ENCODE measurements at regions not wholly inside any gene's neighbourhood (a gene's known extent, or its start where the extent isn't known, plus 50 kb on each side); places are given as distances from the start of the nearest gene placed in this dataset.

DNA sequence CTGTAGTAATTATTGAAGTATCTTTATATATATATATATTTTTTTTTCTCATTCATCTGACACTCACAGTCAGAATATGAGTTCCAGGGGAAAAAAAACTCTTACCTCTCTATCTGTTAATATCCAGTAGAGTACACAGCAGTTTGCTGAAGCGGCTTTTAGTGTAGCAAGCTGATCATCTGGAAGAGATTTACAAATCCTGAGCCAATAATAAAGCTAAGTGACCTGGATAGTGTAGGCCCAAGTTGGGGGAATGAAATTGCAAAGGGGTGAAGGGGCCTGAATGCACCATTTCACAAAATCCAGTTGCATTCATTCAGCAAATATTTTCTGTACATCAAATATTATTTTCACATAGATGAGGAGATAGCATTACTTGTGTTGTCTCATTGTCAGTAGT, 234.6 kb upstream of the FLRT2 start:
- intact Hi-C loops (cut with DNase I): no loop called here
- DNase-seq: no peak
- TF ChIP-seq, protein P1, sequence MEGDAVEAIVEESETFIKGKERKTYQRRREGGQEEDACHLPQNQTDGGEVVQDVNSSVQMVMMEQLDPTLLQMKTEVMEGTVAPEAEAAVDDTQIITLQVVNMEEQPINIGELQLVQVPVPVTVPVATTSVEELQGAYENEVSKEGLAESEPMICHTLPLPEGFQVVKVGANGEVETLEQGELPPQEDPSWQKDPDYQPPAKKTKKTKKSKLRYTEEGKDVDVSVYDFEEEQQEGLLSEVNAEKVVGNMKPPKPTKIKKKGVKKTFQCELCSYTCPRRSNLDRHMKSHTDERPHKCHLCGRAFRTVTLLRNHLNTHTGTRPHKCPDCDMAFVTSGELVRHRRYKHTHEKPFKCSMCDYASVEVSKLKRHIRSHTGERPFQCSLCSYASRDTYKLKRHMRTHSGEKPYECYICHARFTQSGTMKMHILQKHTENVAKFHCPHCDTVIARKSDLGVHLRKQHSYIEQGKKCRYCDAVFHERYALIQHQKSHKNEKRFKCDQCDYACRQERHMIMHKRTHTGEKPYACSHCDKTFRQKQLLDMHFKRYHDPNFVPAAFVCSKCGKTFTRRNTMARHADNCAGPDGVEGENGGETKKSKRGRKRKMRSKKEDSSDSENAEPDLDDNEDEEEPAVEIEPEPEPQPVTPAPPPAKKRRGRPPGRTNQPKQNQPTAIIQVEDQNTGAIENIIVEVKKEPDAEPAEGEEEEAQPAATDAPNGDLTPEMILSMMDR (IDR thresholded peaks at IDR 0.05): no peak
- no peaks in the 10 kb centered on the region for H3K9me3 ChIP-seq
- no peaks in the 10 kb centered on the region for H3K4me1 ChIP-seq
- no peak overlapping the region for H3K9ac ChIP-seq (ENCODE audit: low read depth in 2 of 2, low read length in 2 of 2)
- H3K27ac ChIP-seq: no peak overlapping the region
- no peaks in the 10 kb centered on the region for H3K36me3 ChIP-seq
- no peaks in the 10 kb centered on the region for H3K27me3 ChIP-seq
- no peak overlapping the region for H3K4me3 ChIP-seq

DNA sequence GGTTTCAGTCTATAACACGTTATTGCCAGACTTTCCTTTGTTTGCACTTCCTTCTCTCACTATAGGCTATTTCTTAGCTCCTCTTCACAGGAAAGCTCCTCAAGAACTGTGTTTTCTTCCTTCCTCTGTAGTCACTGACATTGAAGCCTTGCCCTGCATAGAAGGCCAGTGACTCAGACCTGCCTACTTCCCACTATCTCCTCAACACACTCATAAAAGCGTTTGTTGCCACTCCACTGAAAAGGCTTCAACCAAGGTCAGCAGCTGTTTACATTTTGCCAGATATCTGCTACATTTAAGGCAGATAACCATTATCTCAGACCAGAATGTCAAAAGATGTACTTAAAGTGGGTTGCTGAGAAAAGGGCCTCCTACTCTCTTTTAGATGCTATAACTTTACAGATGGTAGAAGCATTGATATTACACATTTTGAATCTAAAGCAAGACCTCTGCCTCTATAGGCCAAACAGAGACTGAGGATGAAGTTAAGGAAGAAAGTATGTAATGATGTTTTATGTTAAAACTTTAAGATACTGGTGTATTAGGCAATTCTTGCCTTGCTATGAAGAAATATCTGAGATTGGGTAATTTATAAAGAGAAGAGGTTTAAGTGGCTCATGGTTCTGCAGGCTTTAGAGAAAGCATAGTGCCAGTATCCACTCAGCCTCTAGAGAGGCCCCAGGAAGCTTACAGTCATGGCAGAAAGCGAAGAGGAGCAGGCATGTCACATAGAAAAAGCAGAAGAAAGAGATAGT, 233.3 kb upstream of the FLRT2 start:
- H3K27me3 ChIP-seq: no peaks in the 10 kb centered on the region
- no peak overlapping the region for H3K4me3 ChIP-seq
- no peaks in the 10 kb centered on the region for H3K4me1 ChIP-seq
- DNase-seq: no peak
- H3K36me3 ChIP-seq: no peaks in the 10 kb centered on the region
- intact Hi-C loops (cut with DNase I): no loop called here
- H3K27ac ChIP-seq: no peak overlapping the region
- TF ChIP-seq, protein P1 (IDR thresholded peaks at IDR 0.05): no peak
- no peaks in the 10 kb centered on the region for H3K9me3 ChIP-seq
- H3K9ac ChIP-seq (ENCODE audit: low read depth in 2 of 2, low read length in 2 of 2): no peak overlapping the region

DNA sequence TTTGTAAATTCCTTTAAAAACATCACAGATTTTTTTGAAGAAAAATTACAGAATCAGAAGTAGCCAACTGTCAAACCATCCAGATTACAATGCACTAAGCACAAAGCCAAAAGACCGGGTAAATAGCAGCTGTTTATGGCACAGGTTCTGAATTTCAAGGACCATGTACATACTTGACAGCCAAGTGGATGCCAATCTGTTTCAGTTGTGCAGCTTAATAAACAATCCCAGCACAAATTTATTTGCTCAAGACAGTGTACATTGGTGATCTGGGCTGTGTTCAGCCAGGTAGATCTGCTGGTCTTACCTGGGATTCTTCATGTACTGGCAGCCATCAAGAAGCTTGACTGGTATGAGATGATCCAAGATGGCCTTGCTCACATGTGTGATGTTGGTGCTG, 229.8 kb upstream of the FLRT2 start:
- no peak for DNase-seq
- Histone ChIP-seq H3K4me3 (no peak overlapping the region), H3K4me1 (no peaks in the 10 kb centered on the region), H3K9ac (ENCODE audit: low read depth in 2 of 2, low read length in 2 of 2) (no peak overlapping the region), H3K36me3 (no peaks in the 10 kb centered on the region), H3K9me3 (no peaks in the 10 kb centered on the region), H3K27me3 (no peaks in the 10 kb centered on the region), H3K27ac (no peak overlapping the region)
- intact Hi-C loops (cut with DNase I): no loop called here
- TF ChIP-seq, protein P1 (IDR thresholded peaks at IDR 0.05): no peak

DNA sequence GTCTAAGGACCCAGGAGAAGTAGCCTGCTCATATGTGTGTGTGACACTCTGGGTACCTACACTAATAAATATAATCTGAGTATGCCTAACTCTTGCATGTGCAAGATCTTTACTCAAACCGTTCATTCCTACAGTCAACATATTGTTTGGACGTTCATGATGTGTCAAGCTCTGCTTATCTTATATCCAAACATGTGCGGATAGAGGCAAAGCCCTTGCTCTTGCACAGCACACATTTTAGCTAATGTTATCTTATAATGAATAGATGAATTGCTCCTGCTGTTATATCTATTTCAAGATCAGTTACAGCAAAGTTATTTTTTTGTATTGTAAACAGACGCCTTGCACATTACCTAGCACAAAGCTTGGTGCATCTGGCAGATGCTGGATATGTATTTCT, 228.4 kb upstream of the FLRT2 start:
- intact Hi-C loops (cut with DNase I): no loop called here
- no peak for DNase-seq
- Histone ChIP-seq H3K27ac (no peak overlapping the region), H3K27me3 (no peaks in the 10 kb centered on the region), H3K4me3 (no peak overlapping the region), H3K36me3 (no peaks in the 10 kb centered on the region), H3K9me3 (no peaks in the 10 kb centered on the region), H3K9ac (ENCODE audit: low read depth in 2 of 2, low read length in 2 of 2) (no peak overlapping the region), H3K4me1 (no peaks in the 10 kb centered on the region)
- TF ChIP-seq, protein P1 (IDR thresholded peaks at IDR 0.05): no peak

DNA sequence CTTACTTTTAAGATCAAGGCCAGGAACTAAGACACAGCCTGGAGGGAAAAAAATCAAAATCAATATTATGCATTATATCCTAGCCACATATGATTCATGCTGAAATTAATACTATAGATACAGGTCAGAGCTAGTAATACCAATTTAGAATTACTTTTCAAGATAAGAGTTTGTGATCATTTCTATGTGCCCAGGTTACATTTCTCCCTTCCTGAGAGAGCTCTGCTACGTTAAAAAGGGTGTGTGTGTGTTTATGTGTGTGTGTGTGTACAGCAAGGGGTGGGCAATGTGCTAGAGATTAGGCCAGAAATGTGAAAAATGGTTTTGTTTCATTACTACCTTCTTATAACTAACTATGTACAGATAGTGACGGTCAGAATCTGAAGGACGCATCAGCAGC, 223.9 kb upstream of the FLRT2 start:
- H3K27ac ChIP-seq: no peak overlapping the region
- H3K36me3 ChIP-seq: no peaks in the 10 kb centered on the region
- no peak for DNase-seq
- no peak overlapping the region for H3K9ac ChIP-seq (ENCODE audit: low read depth in 2 of 2, low read length in 2 of 2)
- no peaks in the 10 kb centered on the region for H3K9me3 ChIP-seq
- no peaks in the 10 kb centered on the region for H3K27me3 ChIP-seq
- no peak overlapping the region for H3K4me3 ChIP-seq
- no peaks in the 10 kb centered on the region for H3K4me1 ChIP-seq
- intact Hi-C loops (cut with DNase I): no loop called here
- TF ChIP-seq, protein P1 (IDR thresholded peaks at IDR 0.05): no peak
